ENCODE measurements at regions not wholly inside any gene's neighbourhood (a gene's known extent, or its start where the extent isn't known, plus 50 kb on each side); places are given as distances from the start of the nearest gene placed in this dataset.

DNA sequence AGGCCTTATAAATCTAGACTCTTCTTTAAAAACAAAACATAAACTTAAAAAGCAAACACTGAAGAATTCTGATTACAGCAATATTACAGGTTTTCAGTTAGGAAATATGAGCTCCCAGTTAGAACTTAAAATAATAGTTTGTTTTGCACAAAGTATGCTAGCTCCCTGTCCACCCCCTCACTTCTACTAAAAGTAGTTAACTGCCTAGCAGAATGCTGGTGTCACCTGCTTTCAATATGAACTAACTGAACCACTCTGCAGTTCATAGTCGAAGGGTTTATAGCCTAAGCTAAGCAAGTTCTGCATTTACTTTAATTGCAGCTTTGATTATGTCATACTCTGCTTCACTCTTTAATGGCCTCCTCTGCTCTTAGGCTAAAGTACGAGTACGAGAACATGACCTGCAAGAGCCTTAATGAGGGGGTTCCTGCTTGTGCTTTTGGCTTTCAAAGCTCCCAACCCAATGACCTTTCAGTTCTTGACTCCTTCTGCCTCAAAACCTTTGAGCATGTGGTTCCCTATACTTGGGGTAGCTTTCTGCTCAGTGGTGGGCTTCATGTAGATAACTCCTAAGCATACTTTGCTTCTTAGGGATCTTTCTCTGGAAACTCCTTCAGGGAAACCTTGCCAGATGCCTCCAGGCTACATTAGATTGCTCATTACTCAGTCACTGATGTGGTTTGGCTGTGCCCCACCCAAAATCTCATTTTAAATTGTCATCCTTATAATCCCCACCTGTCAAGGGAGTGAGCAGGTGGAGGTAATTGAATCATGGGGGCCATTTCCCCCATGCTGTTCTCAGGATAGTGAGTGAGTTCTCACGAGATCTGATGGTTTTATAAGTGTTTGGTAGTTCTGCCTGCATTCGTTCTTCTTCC, 278.9 kb upstream of the ARGLU1 start:
- no peak for DNase-seq

DNA sequence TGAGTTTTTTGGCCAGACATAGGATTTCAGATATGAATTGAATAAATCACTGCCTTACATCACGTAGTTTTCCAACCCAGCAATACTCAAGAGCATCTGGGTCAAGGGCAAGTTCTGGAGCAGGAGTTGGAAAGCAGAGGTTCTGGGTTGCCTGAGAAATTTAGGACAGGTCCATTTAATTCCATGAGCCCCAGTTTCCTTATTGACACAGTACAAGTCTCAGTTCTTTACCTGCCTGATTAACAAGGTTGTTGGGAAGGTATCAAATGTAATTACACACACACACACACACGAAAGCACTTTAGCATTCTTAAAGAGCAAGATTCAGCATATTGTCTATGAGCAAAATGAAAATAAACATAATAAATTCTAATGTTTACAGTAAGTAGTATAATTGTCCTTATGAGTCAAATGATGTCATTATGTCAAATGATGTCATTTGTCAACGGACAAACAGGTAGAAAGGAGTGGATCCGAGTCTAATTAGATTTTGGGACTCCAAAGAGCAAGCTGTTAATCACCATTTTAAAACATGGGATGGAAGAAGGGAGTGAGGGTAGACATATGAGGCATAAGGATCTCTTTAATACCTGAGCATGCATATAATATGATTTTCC, 268.4 kb upstream of the ARGLU1 start:
- DNase-seq, result no peak

DNA sequence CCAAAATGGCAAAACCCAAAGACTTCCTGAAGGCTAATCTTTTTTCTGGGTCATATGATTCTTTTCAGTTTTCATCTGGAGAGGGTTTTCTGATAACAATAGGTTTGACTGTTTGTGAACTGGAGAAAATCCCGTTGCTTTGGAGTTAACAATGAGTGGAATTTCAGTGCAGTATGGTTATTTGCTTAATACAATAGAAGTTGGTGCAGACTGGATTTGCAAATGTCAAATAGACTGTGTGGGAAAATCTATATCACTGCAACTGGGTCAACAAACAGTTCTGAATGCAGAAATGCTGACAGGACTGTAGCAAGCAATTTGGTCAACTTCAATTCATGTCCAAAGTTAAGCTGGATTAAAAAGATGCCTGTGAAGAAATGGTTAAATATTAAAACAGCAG, 267.5 kb upstream of the ARGLU1 start:
- DNase-seq, result no peak

DNA sequence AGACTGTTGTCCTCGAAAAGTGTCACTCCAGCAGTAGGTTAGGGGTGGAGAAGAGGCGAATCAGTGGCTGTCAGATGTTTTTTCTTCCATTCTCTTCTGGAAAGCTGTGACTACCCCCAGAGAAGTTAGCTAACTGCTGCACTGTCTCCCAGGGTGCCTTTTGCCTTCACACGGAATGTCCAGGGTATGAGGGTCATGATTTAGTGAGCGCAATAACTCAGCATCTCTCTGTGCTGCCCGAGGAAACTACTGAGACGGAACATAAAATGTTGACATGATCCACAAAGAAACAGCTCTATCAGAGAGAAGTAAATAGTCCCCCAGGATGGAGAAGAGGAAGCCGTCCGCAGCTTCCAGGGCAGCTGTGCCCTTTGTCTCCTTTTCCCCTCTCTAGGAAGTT, 254.0 kb upstream of the ARGLU1 start:
- DNase-seq, result no peak

DNA sequence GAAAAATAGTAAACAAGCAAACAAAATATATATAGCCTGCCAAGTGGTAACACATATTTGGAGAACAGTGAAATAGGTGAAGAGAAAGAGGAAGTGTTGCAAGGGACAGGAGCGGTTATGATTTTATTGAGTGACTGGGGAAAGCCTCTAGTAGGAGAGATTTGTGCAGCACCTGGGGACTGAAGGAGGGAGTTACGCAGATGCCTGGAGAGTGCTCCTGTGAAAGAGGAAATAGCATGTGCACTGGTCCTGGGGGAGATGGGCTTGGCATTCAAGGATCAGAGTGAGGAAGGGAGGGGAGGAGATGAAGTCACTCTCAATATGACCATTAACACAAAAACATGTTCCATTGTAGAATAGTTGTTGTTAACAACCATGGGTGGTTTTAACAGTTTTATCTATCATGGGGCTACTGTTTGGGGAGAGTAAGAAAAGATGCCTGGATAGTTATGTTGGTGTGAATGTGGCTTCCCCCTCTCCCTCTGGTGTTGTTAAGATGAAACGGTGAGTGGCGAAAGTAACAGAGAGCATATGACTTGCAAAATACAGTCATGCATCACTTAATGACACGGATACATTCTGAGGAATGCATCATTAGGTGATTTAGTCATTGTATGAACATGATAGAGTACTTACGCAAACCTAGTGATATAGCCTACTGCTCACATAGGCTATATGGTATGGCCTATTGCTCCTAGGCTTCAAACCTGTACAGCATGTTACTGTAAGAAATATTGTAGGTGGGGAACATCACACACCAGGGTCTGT, 251.7 kb upstream of the ARGLU1 start:
- DNase-seq, result no peak

DNA sequence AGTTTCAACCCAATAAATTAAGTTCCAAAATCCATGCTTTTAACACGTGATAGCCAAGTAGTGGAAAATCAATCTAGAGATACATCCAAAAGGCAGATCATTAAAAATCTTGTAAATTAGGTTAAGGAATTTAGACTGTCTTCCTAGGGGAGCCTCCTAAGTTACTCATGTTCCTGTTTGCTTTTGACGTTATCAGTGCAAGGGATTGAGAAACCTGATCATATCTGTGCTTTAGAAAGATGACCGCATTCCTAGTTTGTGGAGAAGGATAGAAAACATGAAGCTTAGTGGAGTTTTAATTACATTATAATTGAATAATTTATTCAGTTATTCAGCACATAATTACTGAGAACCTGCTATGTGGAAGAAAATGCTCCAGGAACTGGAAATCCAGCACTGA, 251.0 kb upstream of the ARGLU1 start:
- no peak for DNase-seq

DNA sequence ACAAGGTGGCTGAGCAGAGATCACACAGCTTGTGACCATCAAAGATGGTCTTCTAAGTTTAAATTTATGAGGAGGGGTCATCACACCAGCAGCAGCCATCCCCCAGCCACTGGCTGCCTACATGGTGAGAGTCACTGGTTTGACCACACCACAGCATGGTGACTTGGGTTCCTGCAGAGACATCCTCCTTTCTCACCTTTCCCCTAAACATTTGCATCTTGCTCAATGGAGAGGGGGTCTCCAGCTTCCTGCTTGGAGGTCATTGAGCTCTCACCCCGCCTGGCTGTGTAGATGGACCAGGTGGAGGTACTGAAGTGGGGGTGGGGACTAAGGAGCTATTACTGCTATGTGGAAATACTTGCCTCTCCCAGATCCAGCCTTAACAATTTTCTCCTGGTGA, 247.6 kb upstream of the ARGLU1 start:
- DNase-seq, result no peak

DNA sequence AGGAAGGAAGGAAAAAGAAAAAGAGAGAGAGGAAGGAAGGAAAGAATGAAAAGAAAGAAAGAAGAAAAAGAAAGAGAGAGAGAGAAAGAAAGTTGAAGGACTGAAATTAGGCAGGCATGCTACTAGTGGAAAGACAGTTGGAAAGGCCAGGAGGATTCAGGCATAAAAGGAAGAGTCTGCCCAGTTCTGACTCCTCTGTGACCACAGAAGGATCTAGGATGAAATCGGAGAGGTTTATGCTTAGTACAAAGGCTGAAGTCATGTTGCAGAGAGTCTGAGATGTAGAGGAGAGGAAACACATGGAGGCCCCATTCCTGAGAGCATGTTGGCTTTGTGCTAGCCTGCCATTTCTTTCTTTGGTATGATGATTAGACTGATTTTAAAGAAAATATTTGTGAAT, 246.5 kb upstream of the ARGLU1 start:
- no peak for DNase-seq

DNA sequence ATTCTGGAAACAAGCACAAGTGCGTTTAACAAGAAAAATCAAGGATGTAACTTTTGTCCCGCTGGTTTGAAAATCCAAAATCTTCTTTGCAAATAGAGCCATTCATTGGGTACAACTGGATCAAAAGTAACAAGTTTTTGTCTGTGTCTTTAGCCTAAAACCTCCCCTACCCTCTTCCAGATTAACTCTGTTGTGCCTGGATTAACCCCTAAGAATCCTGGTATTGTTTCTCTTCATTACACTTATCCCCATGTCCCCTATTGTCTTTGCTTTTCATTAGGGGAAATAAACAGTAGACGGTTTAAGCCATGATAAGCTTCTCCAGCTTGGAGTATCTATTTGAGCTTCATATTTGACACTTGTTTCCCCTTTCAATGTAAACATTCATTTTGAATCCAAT, 242.1 kb upstream of the ARGLU1 start:
- DNase-seq, result no peak

DNA sequence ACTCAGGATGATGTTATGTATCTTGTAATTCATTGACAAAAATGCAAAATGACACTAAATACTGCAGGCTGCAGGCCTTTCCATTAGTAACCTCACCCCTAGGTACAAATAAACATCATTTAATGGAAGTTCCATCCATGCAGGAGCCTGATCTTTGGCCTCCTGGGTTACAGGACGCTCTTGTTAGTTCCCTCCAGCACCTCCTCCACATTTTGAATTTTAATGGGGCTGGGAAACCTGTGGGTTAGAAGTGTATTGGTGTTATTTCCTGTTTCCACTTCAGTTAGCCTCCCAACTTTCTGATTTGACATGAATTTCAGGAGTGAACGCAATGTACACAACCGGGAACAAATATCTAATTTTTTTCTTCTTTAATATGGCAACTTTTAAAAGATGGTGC, 237.1 kb upstream of the ARGLU1 start:
- no peak for DNase-seq

DNA sequence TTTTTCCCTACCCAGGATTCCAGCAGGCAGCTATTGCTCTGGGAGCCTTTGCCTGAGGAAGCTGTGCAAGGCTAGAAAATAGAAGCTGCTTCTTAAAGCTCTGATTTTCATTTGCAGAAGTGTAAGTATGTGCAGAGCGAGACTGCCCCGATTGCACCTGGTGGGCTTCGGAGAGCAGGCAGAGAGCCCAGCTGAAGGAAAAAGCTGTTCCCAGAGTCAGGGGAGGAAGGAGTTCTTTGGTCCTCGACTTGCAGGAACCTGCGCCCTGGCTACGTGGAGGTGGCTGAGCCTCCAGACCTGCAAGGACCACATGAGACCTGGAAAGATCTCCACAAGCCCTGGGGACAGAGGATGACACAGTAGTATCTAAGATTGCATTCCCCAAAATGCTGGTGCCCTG, 235.0 kb upstream of the ARGLU1 start:
- no peak for DNase-seq

DNA sequence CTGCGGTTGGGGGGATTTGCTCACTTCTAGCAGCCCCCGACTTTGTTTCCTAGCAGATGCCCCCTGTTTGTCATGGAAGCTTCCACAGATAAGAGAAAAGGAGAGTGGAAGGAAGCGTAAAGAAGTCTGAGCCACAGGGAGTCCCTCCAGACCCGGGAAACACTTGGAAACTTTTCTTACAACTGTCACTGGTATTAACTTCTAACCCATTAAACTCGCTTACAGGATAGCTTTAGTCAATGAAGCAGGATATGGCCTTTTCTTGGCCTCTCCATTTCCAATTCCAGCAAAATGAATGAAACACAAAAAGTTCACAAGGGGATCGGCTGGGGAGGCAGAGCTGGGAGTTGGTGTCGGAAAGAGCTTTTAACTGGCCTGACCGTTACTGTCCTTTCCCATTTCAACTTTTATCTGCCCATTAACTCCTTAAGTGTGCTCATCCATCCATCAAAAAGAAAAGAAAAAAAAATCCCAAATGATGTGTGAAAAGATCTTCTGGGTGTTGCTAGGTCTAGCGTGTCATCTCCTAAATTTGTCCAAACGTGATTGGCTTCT, 231.9 kb upstream of the ARGLU1 start:
- no peak for DNase-seq

DNA sequence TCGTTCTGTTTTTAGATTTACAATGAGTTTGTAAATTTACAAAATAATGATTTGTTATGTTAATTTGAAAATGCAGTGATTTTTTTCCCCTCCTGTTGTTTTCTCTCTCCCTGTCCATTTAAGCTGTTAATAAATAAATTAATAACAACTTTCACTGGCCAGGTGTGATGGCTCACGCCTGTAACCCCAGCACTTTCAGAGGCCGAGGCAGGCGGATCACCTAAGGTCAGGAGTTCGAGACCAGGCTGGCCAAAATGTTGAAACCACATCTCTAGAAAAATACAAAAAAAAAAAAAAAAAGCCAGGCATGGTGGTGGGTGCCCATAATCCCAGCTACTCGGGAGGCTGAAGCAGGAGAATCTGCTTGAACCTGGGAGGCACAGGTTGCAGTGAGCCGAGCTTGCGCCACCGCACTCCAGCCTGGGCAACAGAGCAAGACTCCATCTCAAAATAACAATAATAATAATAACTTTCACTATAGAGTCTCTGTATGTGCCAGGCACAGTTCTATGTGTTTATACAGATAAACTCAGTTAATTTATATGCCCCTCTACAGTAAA, 229.2 kb upstream of the ARGLU1 start:
- DNase-seq, result no peak

DNA sequence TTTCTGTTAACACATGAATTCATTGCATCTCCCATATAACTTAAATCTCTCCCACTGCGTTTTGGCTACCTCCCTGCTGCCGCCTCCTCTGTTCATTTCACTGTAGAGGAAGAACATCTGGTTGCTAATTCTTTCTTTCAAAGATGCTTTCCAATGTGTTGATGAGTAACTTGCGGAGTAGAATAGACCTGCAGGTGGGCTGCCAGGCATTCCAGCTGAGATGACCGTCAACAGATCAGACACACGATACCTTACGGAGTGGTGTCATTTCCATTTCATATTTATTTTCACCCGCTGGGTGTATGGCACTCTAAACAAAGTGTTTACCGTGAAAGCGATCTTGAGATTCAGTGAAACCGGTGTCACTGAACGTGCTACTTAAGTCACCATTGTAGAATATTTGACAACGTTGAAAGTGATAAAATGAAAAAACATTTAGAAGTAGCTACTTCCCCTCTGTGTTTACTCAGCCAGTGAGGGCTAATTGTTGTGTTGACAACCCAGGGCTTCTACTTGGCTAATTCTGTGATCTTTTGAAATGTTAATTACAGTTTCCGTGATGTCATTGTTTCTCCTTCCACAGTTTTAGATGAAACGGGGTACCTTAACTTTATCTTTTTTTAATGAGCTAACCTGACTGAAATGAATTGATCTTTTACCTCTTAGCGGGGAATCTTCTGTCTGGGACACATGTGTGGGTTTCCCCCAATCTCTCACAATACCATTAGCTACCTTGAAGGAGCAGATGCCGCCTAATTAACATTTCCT, 228.5 kb upstream of the ARGLU1 start:
- no peak for DNase-seq

DNA sequence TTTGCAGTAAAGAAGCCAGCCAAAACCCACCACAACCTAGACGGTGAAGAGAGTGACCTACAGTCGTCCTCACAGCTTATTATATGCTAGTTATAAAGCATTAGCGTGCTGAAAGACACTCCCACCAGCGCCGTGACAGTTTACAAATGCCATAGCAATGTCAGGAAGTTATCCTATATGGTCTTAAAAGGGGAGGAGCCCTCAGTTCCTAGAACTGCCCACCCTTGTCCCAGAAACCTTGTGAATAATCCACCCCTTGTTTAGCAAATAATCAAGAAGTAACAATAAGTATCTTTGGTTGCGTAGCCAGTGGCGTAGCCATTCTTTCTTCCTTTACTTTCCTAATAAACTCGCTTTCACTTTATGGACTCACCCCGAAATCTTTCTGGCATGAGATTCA, 227.9 kb upstream of the ARGLU1 start:
- no peak for DNase-seq

DNA sequence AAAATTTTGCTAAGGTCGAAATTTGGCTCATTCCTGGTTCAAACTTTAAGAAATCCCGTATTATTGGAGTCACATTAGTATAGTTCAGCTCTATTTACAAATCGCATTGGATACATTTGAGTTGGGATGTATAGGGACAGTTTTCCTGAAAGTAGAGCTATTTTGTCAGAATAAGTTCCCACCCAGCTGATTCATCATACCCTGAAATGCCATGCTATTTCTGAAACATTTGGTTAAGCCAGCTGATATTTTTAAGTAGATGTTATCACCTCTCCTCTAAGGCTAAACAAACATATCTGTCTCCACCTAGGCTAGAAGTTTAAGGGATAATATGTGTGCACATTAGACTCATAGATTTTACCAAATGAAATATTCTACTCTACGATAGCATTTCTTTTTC, 226.2 kb upstream of the ARGLU1 start:
- no peak for DNase-seq

DNA sequence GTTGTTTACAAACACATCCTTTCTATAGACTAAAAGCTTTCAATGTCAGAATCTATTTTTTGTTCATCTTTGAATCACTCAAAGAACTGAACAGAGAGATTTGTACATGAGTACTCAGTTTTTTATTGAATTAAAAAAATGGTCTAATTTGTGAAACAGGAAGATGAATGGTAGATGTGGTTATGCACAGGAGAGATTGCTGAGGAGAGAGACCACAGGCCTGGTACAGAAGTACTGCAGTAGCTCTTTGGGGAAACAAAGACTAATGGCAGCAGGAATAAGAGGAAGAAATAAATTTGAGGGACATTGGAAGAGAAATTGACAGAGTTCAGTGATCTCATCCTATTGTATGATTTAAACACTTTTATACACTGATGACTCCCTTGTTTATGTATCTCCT, 222.0 kb upstream of the ARGLU1 start:
- DNase-seq, result no peak

DNA sequence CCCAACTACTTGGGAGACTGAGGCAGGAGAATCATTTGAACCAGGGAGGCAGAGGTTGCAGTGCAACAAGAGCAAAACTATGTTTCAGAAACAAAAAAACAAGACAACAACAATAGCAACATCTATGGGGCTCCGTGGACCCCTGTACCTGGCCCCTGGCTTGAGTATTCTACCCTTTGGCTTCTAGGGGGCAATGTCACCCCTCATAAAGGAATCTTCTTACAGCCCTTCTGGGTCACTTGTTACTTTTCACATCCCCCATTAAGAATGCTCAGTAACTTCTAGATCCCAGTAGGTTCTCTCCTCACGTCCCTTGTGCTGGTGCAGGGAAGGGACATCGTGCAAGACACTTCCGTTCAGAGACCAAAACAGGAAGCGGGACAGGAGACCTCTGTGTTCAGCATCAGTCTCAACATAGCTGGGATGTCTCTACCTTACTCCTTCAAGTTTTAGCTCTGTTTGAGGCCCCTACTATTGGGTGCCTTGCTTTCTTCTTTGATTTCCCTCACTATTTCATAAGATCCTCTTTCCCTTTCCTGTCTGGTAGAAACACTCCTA, 218.1 kb upstream of the ARGLU1 start:
- no peak for DNase-seq

DNA sequence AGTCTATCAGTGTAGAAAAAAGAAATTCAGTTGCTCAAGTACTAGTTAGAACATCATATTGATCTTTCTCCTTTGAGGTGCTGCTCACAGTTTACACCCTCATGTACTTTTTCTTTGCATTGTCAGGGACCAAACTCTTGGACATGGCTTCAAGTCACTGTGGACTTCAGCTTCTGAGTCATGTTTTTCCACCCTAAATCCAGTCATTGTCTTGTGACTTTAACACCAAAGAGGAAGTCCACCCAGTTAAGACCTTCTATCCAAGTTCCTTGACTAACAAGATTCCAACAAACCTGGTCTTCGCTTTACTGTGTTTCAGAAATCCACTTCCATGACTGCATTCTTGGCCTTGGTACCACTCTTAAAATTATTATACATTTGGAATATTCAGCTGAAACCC, 206.7 kb upstream of the ARGLU1 start:
- DNase-seq, result no peak

DNA sequence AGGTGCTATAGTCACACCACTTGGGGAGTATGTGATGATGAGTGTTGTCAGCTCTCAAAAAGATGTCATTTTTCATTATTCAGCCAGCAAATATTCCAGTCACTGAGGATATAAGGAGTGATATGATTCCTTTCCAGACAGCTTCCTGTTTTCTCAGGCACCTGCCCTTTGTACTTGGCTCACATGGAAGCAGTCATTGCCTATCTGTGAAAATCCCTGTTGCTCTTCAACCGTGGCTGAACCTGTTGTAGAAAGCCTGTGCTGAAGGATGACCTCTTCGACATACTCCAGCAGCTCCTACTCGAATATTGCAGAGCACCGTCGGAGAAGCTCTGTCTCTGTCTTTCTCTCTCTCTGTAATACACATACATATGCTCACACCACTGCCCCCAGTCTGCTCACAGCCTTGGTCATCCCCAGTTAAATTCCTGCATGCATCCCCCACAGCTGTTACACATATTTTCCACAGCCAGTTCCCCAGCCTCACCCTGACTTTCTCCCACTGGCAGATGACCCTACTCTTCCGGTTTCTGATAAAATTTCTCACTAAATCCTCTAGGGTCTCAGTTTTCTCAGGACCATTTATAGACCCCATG, 204.2 kb upstream of the ARGLU1 start:
- no peak for DNase-seq

All from anterior cingulate cortex (tissue), 58 donors.